GM12878 (cell line): ENCODE measurements at regions not wholly inside any gene's neighbourhood (a gene's known extent, or its start where the extent isn't known, plus 50 kb on each side); places are given as distances from the start of the nearest gene placed in this dataset.

ENCODE experiments used
- DPF2 ChIP-seq: fragments of 450-650 bp; IDR thresholded peaks from 2 replicates; pipeline ENCODE4 v1.6.1; 2017; ENCODE audit warnings: mild to moderate bottlenecking
- E4F1 ChIP-seq: fragments of 450-650 bp; IDR thresholded peaks from 2 replicates; pipeline ENCODE4 v1.6.1; 2018; ENCODE audit warnings: borderline replicate concordance, mild to moderate bottlenecking; ENCODE audit not compliant: partially characterized antibody
- HDAC2 ChIP-seq: fragments of 200-600 bp; sonication (generic); IDR thresholded peaks from 2 replicates; pipeline ENCODE4 v1.6.1; 2017
- IKZF1 ChIP-seq: fragments of 450-650 bp; conservative IDR thresholded peaks from 2 replicates; pipeline ENCODE4 v1.6.1; 2017; ENCODE audit warnings: antibody characterized with exemption, mild to moderate bottlenecking
- POLR2AphosphoS5 ChIP-seq: IDR thresholded peaks from 2 replicates; pipeline ENCODE4 v1.6.1; 2011; ENCODE audit warnings: mild to moderate bottlenecking, low read length, inconsistent platforms
- SMC3 ChIP-seq: IDR thresholded peaks from 2 replicates; pipeline ENCODE4 v1.6.1; 2011; ENCODE audit warnings: low read length, improper control_type of control experiment, borderline replicate concordance
- ZNF274 ChIP-seq: IDR thresholded peaks from one replicate; pipeline ENCODE4 v1.8.0; 2011; ENCODE audit not compliant: insufficient read length, insufficient read depth
- ZNF592 ChIP-seq: fragments of 450-650 bp; IDR thresholded peaks from 2 replicates; pipeline ENCODE4 v1.6.1; 2017; ENCODE audit warnings: mild to moderate bottlenecking, moderate library complexity

- TF ChIP-seq DPF2 (no peak), IKZF1 (no peak), ZNF274 (no peak), ZNF592 (no peak), SMC3 (no peak), E4F1 (no peak), POLR2AphosphoS5 (no peak), HDAC2 (no peak)
Observed at GRCh38 chr3:3705090-3705775, 94.0 kb upstream of the LRRN1 start.
